HG03095 (cell line): ENCODE measurements at regions not wholly inside any gene's neighbourhood (a gene's known extent, or its start where the extent isn't known, plus 50 kb on each side); places are given as distances from the start of the nearest gene placed in this dataset.

ENCODE experiments used
- ATAC-seq: cut with Tn5 transposase; IDR thresholded peaks from one replicate; pipeline ENCODE4 v1.9.1; 2021; ENCODE audit warnings: moderate library complexity; ENCODE audit not compliant: unreplicated experiment

- ATAC-seq, result no peak
These were observed 179.4 kb upstream of the ADAMTS5 start for GRCh38 chr21:27146268-27146667.

- no peak for ATAC-seq
These were observed 178.4 kb upstream of the ADAMTS5 start for GRCh38 chr21:27145134-27145798.

DNA sequence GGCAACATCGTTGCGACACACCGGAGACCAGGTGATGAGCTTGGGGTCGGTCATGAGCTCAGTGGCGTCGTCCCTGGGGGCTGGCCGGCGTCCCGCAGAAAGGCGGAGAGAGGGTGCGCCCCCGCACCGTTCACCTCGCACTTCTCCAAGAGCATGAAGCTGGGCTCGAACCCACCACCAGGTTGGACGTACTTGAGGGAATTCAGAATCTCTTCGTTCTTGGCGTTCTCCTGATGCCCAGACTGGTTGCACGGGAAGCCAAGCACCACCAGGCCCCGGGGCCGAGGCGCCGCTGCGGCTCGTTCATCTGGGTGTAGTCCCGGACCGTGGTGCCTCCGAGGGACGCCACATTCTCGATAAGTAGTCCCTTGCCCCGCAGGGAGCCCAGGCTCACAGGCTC lies 176.6 kb upstream of the ADAMTS5 start:
- no peak for ATAC-seq

DNA sequence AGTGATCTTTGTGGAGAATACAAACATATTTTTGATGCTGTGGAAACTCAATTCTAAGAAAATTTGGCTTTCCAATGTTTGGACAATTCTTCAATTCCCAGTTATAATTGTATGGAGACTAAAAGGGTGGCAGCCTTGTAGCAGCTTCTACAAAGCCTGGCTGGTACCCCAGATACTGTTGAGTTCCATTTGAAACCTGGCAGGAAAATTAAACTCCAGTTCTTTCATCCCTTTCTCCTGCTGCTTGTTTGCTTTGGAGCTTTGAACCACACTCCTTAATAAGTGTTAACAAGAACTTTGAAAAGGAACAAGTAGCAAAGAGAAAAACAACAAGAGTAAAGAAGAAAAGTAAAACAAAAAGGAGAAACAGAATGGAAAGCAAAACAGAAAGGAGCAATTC lies 172.6 kb upstream of the ADAMTS5 start:
- no peak for ATAC-seq

GRCh38 chr21:27134516-27134915 lies 167.6 kb upstream of the ADAMTS5 start:
- ATAC-seq, result no peak

GRCh38 chr21:27132266-27132665 lies 165.4 kb upstream of the ADAMTS5 start:
- no peak for ATAC-seq

GRCh38 chr21:27130154-27130553 lies 163.3 kb upstream of the ADAMTS5 start:
- no peak for ATAC-seq

GRCh38 chr21:27129694-27130093 lies 162.8 kb upstream of the ADAMTS5 start:
- no peak for ATAC-seq

DNA sequence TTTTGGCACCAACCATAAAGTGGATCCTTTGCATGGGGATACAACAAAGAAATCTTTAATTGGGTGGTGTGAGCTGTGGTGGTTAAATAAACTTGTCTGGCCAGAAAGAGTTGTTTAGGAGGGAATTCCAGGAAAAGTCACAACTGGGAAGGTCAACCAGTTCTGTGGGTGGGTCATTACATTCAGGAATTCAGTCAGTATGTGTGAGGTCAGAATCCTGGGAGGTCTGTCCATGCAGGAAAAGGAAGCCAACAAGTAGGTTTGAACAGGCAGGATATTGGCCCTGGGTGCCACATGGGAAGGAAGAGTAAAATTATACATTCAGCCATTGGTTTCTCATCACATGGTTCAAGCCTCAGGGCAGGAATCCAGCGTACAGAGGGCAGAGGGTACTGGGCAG lies 162.3 kb upstream of the ADAMTS5 start:
- no peak for ATAC-seq

- ATAC-seq, result no peak
These were observed 159.3 kb upstream of the ADAMTS5 start for GRCh38 chr21:27126140-27126539.

DNA sequence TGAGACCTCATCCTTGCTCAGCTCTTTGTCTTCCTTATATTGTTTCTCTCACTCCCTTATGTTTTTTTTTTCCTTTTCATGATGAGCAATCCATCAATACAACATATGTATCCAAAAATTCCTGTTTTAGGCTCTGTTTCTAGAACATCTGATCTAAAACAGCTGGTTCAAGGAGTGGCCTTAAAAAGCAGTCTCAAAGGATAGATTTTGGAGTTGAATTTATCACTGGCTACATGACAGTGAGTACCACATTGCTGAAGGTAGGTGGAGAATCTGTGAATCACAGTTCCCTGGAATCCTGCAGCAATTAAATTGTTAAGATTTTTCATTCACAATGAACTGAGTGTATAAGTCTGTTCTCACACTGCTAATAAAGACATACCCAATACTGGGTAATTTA lies 155.8 kb upstream of the ADAMTS5 start:
- ATAC-seq, result no peak

GRCh38 chr21:27114111-27114510 lies 147.2 kb upstream of the ADAMTS5 start:
- ATAC-seq, result no peak

- no peak for ATAC-seq
These were observed 145.3 kb upstream of the ADAMTS5 start for GRCh38 chr21:27112186-27112585.

GRCh38 chr21:27110956-27111355 lies 144.1 kb upstream of the ADAMTS5 start:
- ATAC-seq, result no peak

DNA sequence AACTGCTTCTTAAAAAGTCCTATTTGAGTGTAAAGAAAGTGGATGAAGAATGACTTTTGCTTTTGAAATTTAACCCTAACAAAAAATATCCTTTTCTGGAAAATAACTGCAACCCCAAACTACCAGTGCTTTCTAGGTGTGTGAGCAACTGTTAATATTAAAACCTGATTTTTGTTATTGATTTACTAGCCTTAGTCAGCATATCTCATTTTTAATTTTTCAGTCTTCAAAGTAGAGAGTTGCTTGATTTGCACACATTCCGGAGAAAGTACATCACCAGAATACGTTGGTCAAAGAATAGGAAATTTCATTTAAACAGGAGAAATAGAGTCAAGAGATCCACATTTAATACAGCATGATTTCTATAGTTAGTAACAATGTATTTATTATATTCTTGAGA lies 141.8 kb upstream of the ADAMTS5 start:
- no peak for ATAC-seq

DNA sequence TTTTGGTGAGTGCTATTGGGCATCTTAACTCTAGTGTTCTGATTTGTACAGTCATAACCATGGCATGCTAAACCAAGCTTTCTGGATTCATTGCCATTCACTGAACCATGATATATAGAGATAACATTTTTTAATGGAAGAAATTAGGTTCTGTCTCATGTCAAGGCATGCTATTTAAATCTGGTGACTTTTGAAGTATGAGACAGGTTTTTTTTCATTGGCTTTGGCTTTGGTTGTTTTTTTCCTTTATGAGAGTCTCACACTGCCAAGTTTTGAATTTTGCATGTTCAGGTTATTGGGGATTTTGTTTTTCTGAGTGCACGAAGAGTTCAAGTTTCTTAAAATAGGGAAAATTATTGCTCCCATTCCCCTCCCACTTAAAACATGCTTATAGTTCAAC lies 141.3 kb upstream of the ADAMTS5 start:
- no peak for ATAC-seq

DNA sequence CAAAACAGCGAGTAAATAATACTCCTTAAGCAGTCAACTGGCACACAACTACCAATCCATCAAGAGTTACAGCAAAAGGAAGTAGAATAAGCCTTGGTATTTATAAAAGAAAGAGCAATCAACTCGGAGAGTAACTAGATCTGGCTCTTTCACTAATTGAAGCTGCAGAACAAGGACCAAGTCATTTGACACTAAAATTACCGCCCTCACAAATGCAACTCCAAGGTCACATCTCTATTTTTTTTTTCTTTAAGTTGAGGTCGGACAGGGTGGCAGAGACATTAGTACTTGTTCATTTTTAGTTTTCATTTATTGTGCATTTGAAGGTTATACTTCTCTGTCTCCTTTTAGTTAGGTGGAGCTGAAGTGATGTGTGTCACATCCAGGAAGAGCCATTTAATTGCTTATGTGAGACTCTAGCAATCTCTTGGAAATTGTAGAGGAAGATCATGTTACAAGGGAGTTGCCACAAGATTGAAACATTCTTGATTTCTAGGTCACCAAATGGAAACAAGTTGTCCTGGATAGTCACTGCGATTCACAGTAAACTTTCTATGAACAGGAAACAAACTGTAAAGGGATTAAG lies 138.1 kb upstream of the ADAMTS5 start:
- ATAC-seq, result no peak

DNA sequence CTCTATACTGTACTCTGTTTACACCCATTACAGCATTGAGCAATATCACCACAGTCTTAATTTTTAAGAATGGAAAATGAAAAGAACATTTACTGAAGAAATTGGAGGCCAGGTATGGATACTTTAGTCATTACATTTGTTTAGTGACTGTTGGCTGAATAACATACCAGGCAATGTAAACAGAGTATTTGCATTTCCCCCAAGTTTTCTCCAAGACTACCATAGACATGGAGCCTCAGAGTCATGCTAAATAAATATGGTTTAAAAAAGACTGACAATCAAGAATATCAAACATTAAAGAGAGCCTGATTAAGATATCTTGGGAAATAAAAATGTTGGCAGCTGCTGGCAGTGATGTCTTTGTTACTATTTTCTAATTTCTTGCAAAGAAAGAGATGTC lies 136.9 kb upstream of the ADAMTS5 start:
- ATAC-seq, result no peak

GRCh38 chr21:27101523-27101922 lies 134.6 kb upstream of the ADAMTS5 start:
- no peak for ATAC-seq

- ATAC-seq, result no peak
These were observed 127.5 kb upstream of the ADAMTS5 start for GRCh38 chr21:27094184-27094948.

DNA sequence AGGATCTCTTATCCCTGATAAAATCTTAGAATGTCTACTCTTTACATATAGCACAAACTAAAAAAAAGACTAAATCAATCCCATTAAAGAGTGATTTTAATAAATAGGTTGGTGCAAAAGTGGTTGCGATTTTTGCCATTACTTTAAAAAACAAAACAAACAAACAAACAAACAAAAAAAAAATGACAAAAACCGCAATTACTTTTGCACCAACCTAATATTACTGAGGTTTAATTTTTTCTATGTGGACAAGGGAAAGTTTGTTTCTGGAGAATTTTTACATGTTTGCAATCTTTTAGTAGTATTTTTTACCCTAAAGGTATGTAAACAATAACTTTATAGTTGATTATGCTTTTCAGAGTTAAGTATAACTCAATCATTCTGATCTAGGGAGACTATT lies 119.7 kb upstream of the ADAMTS5 start:
- ATAC-seq, result no peak

GRCh38 chr21:27086186-27086585 lies 119.3 kb upstream of the ADAMTS5 start:
- ATAC-seq, result no peak
